ENCODE measurements at regions not wholly inside any gene's neighbourhood (a gene's known extent, or its start where the extent isn't known, plus 50 kb on each side); places are given as distances from the start of the nearest gene placed in this dataset.

- TF ChIP-seq REST (IDR thresholded peaks at IDR 0.05; ENCODE audit: insufficient read depth in 1 of 2, low read depth in 2 of 2, low read length in 1 of 2) = no peak
- no peak for TF ChIP-seq CTCF (IDR thresholded peaks at IDR 0.05)
- TF ChIP-seq POLR2AphosphoS5 (IDR thresholded peaks at IDR 0.05; ENCODE audit: low read depth, low read length) = no peak
Observed at GRCh38 chr12:67911789-67912188, 77.5 kb upstream of the IFNG-AS1 start.
